H9 (cell line): ENCODE measurements at regions not wholly inside any gene's neighbourhood (a gene's known extent, or its start where the extent isn't known, plus 50 kb on each side); places are given as distances from the start of the nearest gene placed in this dataset.

ENCODE experiments used
- DNase-seq: peaks from one replicate; pipeline ENCODE4 v3.0.0-alpha.2; 2017
- H2AFZ ChIP-seq: one replicate; pipeline ENCODE4 v1.6.1; 2013; ENCODE audit warnings: mild to moderate bottlenecking, low read length, control low read depth, moderate library complexity
- H2AK5ac ChIP-seq: 2 replicates; pipeline ENCODE4 v1.6.1; 2013; ENCODE audit warnings: low read length, control low read depth, mixed read lengths; ENCODE audit not compliant: insufficient read length
- H2BK120ac ChIP-seq: one replicate; pipeline ENCODE4 v1.6.1; 2013; ENCODE audit warnings: low read depth, mild to moderate bottlenecking, low read length, control low read depth, inconsistent platforms; ENCODE audit not compliant: poor library complexity, severe bottlenecking
- H2BK12ac ChIP-seq: 2 replicates; pipeline ENCODE4 v1.6.1; 2013; ENCODE audit warnings: low read length, control low read depth, mixed read lengths, low read depth; ENCODE audit not compliant: insufficient read length
- H2BK15ac ChIP-seq: 2 replicates; pipeline ENCODE4 v1.6.1; 2013; ENCODE audit warnings: low read depth, low read length, control low read depth
- H2BK20ac ChIP-seq: one replicate; pipeline ENCODE4 v1.6.1; 2013; ENCODE audit warnings: low read depth, mild to moderate bottlenecking, low read length, control low read depth, inconsistent platforms; ENCODE audit not compliant: poor library complexity, severe bottlenecking
- H2BK5ac ChIP-seq: 2 replicates; pipeline ENCODE4 v1.6.1; 2013; ENCODE audit warnings: low read length, control low read depth, mixed read lengths; ENCODE audit not compliant: insufficient read length
- H3K14ac ChIP-seq: 2 replicates; pipeline ENCODE4 v1.6.1; 2013; ENCODE audit warnings: low read length, control low read depth; ENCODE audit not compliant: insufficient read depth
- H3K18ac ChIP-seq: 2 replicates; pipeline ENCODE4 v1.6.1; 2013; ENCODE audit warnings: low read depth, mild to moderate bottlenecking, mixed read lengths, low read length, control low read depth; ENCODE audit not compliant: insufficient read length
- H3K23ac ChIP-seq: 2 replicates; pipeline ENCODE4 v1.6.1; 2013; ENCODE audit warnings: low read length, control low read depth, mixed read lengths, low read depth; ENCODE audit not compliant: insufficient read length
- H3K23me2 ChIP-seq: 2 replicates; pipeline ENCODE4 v1.6.1; 2013; ENCODE audit warnings: low read depth, mild to moderate bottlenecking, mixed read lengths, low read length, control low read depth; ENCODE audit not compliant: insufficient read length, poor library complexity, severe bottlenecking
- H3K27ac ChIP-seq: 2 replicates; pipeline ENCODE4 v1.5.1; 2013; ENCODE audit warnings: low read length, control low read depth, mixed read lengths, low read depth; ENCODE audit not compliant: insufficient read length
- H3K27me3 ChIP-seq: 2 replicates; pipeline ENCODE4 v1.6.1; 2013; ENCODE audit warnings: low read length, control low read depth, inconsistent platforms; ENCODE audit not compliant: insufficient read depth
- H3K4ac ChIP-seq: 2 replicates; pipeline ENCODE4 v1.6.1; 2013; ENCODE audit warnings: low read depth, mild to moderate bottlenecking, control low read depth, inconsistent platforms, low read length, moderate library complexity
- H3K4me1 ChIP-seq: 2 replicates; pipeline ENCODE4 v1.6.1; 2013; ENCODE audit warnings: low read length, control low read depth, inconsistent platforms; ENCODE audit not compliant: insufficient read depth
- H3K4me2 ChIP-seq: 2 replicates; pipeline ENCODE4 v1.6.1; 2013; ENCODE audit warnings: low read length, control low read depth, mixed read lengths; ENCODE audit not compliant: insufficient read length, insufficient read depth
- H3K56ac ChIP-seq: 2 replicates; pipeline ENCODE4 v1.6.1; 2013; ENCODE audit warnings: low read depth, mild to moderate bottlenecking, mixed read lengths, low read length, control low read depth; ENCODE audit not compliant: insufficient read length
- H3K79me1 ChIP-seq: 2 replicates; pipeline ENCODE4 v1.6.1; 2013; ENCODE audit warnings: low read depth, mild to moderate bottlenecking, moderate library complexity, low read length, control low read depth, inconsistent platforms; ENCODE audit not compliant: insufficient read depth, poor library complexity, severe bottlenecking
- H3K79me2 ChIP-seq: 2 replicates; pipeline ENCODE4 v1.6.1; 2013; ENCODE audit warnings: low read length, control low read depth, inconsistent platforms; ENCODE audit not compliant: insufficient read depth
- H3K9ac ChIP-seq: 2 replicates; pipeline ENCODE4 v1.6.1; 2013; ENCODE audit warnings: low read length, control low read depth, mixed read lengths; ENCODE audit not compliant: insufficient read length; ENCODE audit errors: extremely low read depth
- H3K9me3 ChIP-seq: one replicate; pipeline ENCODE4 v1.6.1; 2013; ENCODE audit warnings: low read depth, low read length, inconsistent platforms; ENCODE audit not compliant: control insufficient read depth
- H3T11ph ChIP-seq: one replicate; pipeline ENCODE4 v1.6.1; 2013; ENCODE audit warnings: mild to moderate bottlenecking, low read length, control low read depth, inconsistent platforms
- H4K20me1 ChIP-seq: one replicate; pipeline ENCODE4 v1.6.1; 2013; ENCODE audit not compliant: control insufficient read depth, insufficient read length, insufficient read depth
- H4K5ac ChIP-seq: 2 replicates; pipeline ENCODE4 v1.6.1; 2013; ENCODE audit warnings: low read depth, mild to moderate bottlenecking, mixed read lengths, low read length, control low read depth; ENCODE audit not compliant: insufficient read length
- H4K8ac ChIP-seq: replicated peaks from 2 replicates; pipeline ENCODE4 v1.6.1; 2013; ENCODE audit warnings: low read length, control low read depth, mixed read lengths, low read depth; ENCODE audit not compliant: insufficient read length
- H4K91ac ChIP-seq: 2 replicates; pipeline ENCODE4 v1.6.1; 2013; ENCODE audit warnings: low read depth, mild to moderate bottlenecking, moderate library complexity, mixed read lengths, low read length, control low read depth; ENCODE audit not compliant: insufficient read length
- H3K27ac Mint-ChIP-seq, 3 experiments: 2 replicates in 2 of 3; 3 replicates in 1 of 3; pipeline ENCODE4 v1.8.0; 2020 to 2021; ENCODE audit warnings: mixed read lengths in 3 of 3, mild to moderate bottlenecking in 1 of 3, moderate library complexity in 1 of 3
- H3K27me3 Mint-ChIP-seq: 2 replicates; pipeline ENCODE4 v1.8.0; 2021; ENCODE audit warnings: low read depth, mild to moderate bottlenecking, moderate library complexity, mixed read lengths
- H3K36me3 Mint-ChIP-seq, 3 experiments: 2 replicates in 2 of 3; 3 replicates in 1 of 3; pipeline ENCODE4 v1.8.0; 2020 to 2021; ENCODE audit warnings: low read depth in 3 of 3, mixed read lengths in 3 of 3; ENCODE audit not compliant: insufficient read depth in 1 of 3
- H3K4me1 Mint-ChIP-seq, 2 experiments: 2 replicates each; pipeline ENCODE4 v1.8.0; 2020; ENCODE audit warnings: mixed read lengths in 2 of 2
- H3K4me3 Mint-ChIP-seq, 2 experiments: 2 replicates in 1 of 2; 3 replicates in 1 of 2; pipeline ENCODE4 v1.8.0; 2020 to 2021; ENCODE audit warnings: mild to moderate bottlenecking in 2 of 2, mixed read lengths in 2 of 2, moderate library complexity in 1 of 2
- H3K9me3 Mint-ChIP-seq, 2 experiments: 2 replicates in 1 of 2; 3 replicates in 1 of 2; pipeline ENCODE4 v1.8.0; 2020; ENCODE audit warnings: mild to moderate bottlenecking in 2 of 2, mixed read lengths in 2 of 2, moderate library complexity in 1 of 2
- CTCF ChIP-seq: fragments of 200-600 bp; sonication (generic); conservative IDR thresholded peaks from 3 replicates; pipeline ENCODE4 v1.8.0; 2021; ENCODE audit warnings: antibody characterized with exemption, mild to moderate bottlenecking
- WGBS: extraction: QIAGEN DNeasy Blood & Tissue Kit; methylation state at CpG from one replicate; pipeline ENCODE4 v1.1.7; 2013; ENCODE audit warnings: missing lambda C conversion rate, low lambda C conversion rate, mixed read lengths; ENCODE audit not compliant: insufficient read length; ENCODE audit errors: extremely low coverage; 5-methylcytosine and 5-hydroxymethylcytosine counted together

GRCh38 chr2:203599509-203599908 is 64.4 kb upstream of the RAPH1 start:
- Histone ChIP-seq H2BK12ac (no peak overlapping the region), H2AFZ (no peak overlapping the region), H3K18ac (no peak overlapping the region), H3K56ac (no peak overlapping the region), H3K9ac (no peak overlapping the region), H3K23me2 (no peaks in the 10 kb centered on the region), H3K27me3 (no peaks in the 10 kb centered on the region), H3K4ac (no peak overlapping the region), H2AK5ac (no peak overlapping the region), H3K9me3 (no peaks in the 10 kb centered on the region), H4K91ac (no peak overlapping the region), H3T11ph (no peak overlapping the region), H3K4me2 (no peak overlapping the region), H4K8ac (no peak overlapping the region), H3K27ac (no peak overlapping the region), H2BK15ac (no peak overlapping the region), H4K5ac (no peak overlapping the region), H3K79me1 (no peaks in the 10 kb centered on the region), H3K79me2 (no peaks in the 10 kb centered on the region), H2BK5ac (no peak overlapping the region), H3K4me1 (peaks cover 4% of the 10 kb centered on the region), H2BK120ac (no peak overlapping the region), H3K23ac (no peak overlapping the region), H2BK20ac (no peak overlapping the region), H4K20me1 (no peaks in the 10 kb centered on the region), H3K14ac (no peak overlapping the region)
- Mint-ChIP-seq H3K27ac (no peak overlapping the region; a peak in 1 of 7 replicates), H3K27me3 (no peaks in the 10 kb centered on the region), H3K36me3 (no peaks in the 10 kb centered on the region; a peak in 1 of 7 replicates), H3K4me3 (no peak overlapping the region), H3K4me1 (peaks cover 8 to 15% of the 10 kb centered on the region in 2 experiments), H3K9me3 (no peaks in the 10 kb centered on the region; a peak in 1 of 5 replicates)
- no CpG with 5 or more reads among the region's 4 CpGs for WGBS
- DNase-seq, result no peak
- no peak for TF ChIP-seq CTCF
